Right atrium auricular region (tissue), 2 donors: ENCODE measurements at regions not wholly inside any gene's neighbourhood (a gene's known extent, or its start where the extent isn't known, plus 50 kb on each side); places are given as distances from the start of the nearest gene placed in this dataset.

Source experiments
- DNase-seq: peaks from one replicate; pipeline ENCODE4 v3.0.0-alpha.2; 2019; ENCODE audit warnings: low spot score
- H3K27ac ChIP-seq, 2 donors: fragments of 200-600 bp; sonication (generic); 1 replicate in 1 of 2; 2 replicates in 1 of 2; pipeline ENCODE4 v1.5.1; 2016 to 2019
- H3K27me3 ChIP-seq, 2 donors: fragments of 200-600 bp; sonication (generic); one replicate each; pipeline versions ENCODE4 v1.5.1 to v1.6.0; 2017 to 2019
- H3K36me3 ChIP-seq: fragments of 200-600 bp; sonication (generic); one replicate; pipeline ENCODE4 v1.5.1; 2016
- H3K4me1 ChIP-seq, 2 donors: fragments of 200-600 bp; sonication (generic); one replicate each; pipeline versions ENCODE4 v1.5.1 to v1.6.0; 2017 to 2019
- H3K4me3 ChIP-seq, 2 donors: fragments of 200-600 bp; sonication (generic); 1 replicate in 1 of 2; 2 replicates in 1 of 2; pipeline ENCODE4 v1.5.1; 2017 to 2019; ENCODE audit warnings: mild to moderate bottlenecking in 1 of 2, moderate library complexity in 1 of 2
- H3K9me3 ChIP-seq, 2 donors: fragments of 200-600 bp; sonication (generic); one replicate each; pipeline ENCODE4 v1.5.1; 2019
- CTCF ChIP-seq, 2 donors: fragments of 200-600 bp; sonication (generic); IDR thresholded peaks; one replicate each; pipeline ENCODE4 v1.5.1; 2019; ENCODE audit warnings: antibody characterized with exemption in 2 of 2

- DNase-seq: no peak
- Histone ChIP-seq H3K36me3 (no peaks in the 10 kb centered on the region), H3K27me3 (no peaks in the 10 kb centered on the region), H3K9me3 (no peaks in the 10 kb centered on the region), H3K4me3 (no peak overlapping the region), H3K27ac (no peak overlapping the region), H3K4me1 (no peaks in the 10 kb centered on the region)
- no peak for TF ChIP-seq CTCF (IDR thresholded peaks at IDR 0.05)
These were observed 185.1 kb downstream of the TM2D1 start for GRCh38 chr1:61539720-61540462.

- Histone ChIP-seq H3K4me3 (no peak overlapping the region), H3K4me1 (no peaks in the 10 kb centered on the region), H3K36me3 (no peaks in the 10 kb centered on the region), H3K27ac (no peak overlapping the region), H3K9me3 (no peaks in the 10 kb centered on the region), H3K27me3 (no peaks in the 10 kb centered on the region)
- no peak for TF ChIP-seq CTCF (IDR thresholded peaks at IDR 0.05)
- no peak for DNase-seq
These were observed 186.7 kb downstream of the TM2D1 start for GRCh38 chr1:61538228-61538627.

GRCh38 chr1:61536174-61537108 lies 188.5 kb downstream of the TM2D1 start:
- Histone ChIP-seq H3K27me3 (no peaks in the 10 kb centered on the region), H3K27ac (no peak overlapping the region), H3K36me3 (no peaks in the 10 kb centered on the region), H3K9me3 (no peaks in the 10 kb centered on the region), H3K4me3 (no peak overlapping the region), H3K4me1 (no peaks in the 10 kb centered on the region)
- no peak for TF ChIP-seq CTCF (IDR thresholded peaks at IDR 0.05)
- no peak for DNase-seq

GRCh38 chr1:61534847-61535246 lies 190.1 kb downstream of the TM2D1 start:
- Histone ChIP-seq H3K36me3 (no peaks in the 10 kb centered on the region), H3K4me1 (no peaks in the 10 kb centered on the region), H3K4me3 (no peak overlapping the region), H3K27ac (no peak overlapping the region), H3K9me3 (no peaks in the 10 kb centered on the region), H3K27me3 (no peaks in the 10 kb centered on the region)
- no peak for TF ChIP-seq CTCF (IDR thresholded peaks at IDR 0.05)
- DNase-seq: no peak

- H3K4me3 ChIP-seq: no peak overlapping the region
- no peaks in the 10 kb centered on the region for H3K4me1 ChIP-seq
- H3K9me3 ChIP-seq: no peaks in the 10 kb centered on the region
- no peak for DNase-seq
- H3K36me3 ChIP-seq: no peaks in the 10 kb centered on the region
- H3K27me3 ChIP-seq: no peaks in the 10 kb centered on the region
- H3K27ac ChIP-seq: no peak overlapping the region
- no peak for TF ChIP-seq CTCF (IDR thresholded peaks at IDR 0.05)
These were observed 191.4 kb downstream of the TM2D1 start for GRCh38 chr1:61533546-61533945.
